ENCODE measurements at regions not wholly inside any gene's neighbourhood (a gene's known extent, or its start where the extent isn't known, plus 50 kb on each side); places are given as distances from the start of the nearest gene placed in this dataset.

GRCh38 chr18:10378688-10379420, 75.6 kb upstream of the APCDD1 start:
- TF ChIP-seq CTCF (optimal IDR thresholded peaks at IDR 0.05 in 1 of 3, IDR thresholded peaks at IDR 0.05 in 1 of 3, conservative IDR thresholded peaks at IDR 0.05 in 1 of 3; ENCODE audit: extremely low read depth in 1 of 3, insufficient read depth in 2 of 3, low read length in 3 of 3) (no peak), EZH2 (IDR thresholded peaks at IDR 0.05; ENCODE audit: low read length) (no peak)

Measured in keratinocyte (primary cell).